ENCODE measurements at regions not wholly inside any gene's neighbourhood (a gene's known extent, or its start where the extent isn't known, plus 50 kb on each side); places are given as distances from the start of the nearest gene placed in this dataset.

- H3K4me3 ChIP-seq (ENCODE audit: low read length): no peak overlapping the region
- peak; percentile 81 for DNase-seq (ENCODE audit: low read depth)
- TF ChIP-seq CTCF (conservative IDR thresholded peaks at IDR 0.05; ENCODE audit: low read length): no peak
Observed at GRCh38 chr2:223469270-223470046, 132.7 kb downstream of the SCG2 start.

- no peak for DNase-seq (ENCODE audit: low read depth)
- no peak for TF ChIP-seq CTCF (conservative IDR thresholded peaks at IDR 0.05; ENCODE audit: low read length)
Observed at GRCh38 chr2:223470602-223471001, 131.6 kb downstream of the SCG2 start.

GRCh38 chr2:223472771-223473170 is 129.4 kb downstream of the SCG2 start:
- TF ChIP-seq CTCF (conservative IDR thresholded peaks at IDR 0.05; ENCODE audit: low read length): no peak
- DNase-seq (ENCODE audit: low read depth): no peak
- no peak overlapping the region for H3K4me3 ChIP-seq (ENCODE audit: low read length)

More at GRCh38 chr2:223470602-223471001, 131.6 kb downstream of the SCG2 start:
- no peak overlapping the region for H3K4me3 ChIP-seq (ENCODE audit: low read length)

- H3K4me3 ChIP-seq (ENCODE audit: low read length): no peak overlapping the region
- no peak for DNase-seq (ENCODE audit: low read depth)
- TF ChIP-seq CTCF (conservative IDR thresholded peaks at IDR 0.05; ENCODE audit: low read length): no peak
Observed at GRCh38 chr2:223474893-223475292, 127.3 kb downstream of the SCG2 start.

- DNase-seq (ENCODE audit: low read depth): no peak
- no peak overlapping the region for H3K4me3 ChIP-seq (ENCODE audit: low read length)
- TF ChIP-seq CTCF (conservative IDR thresholded peaks at IDR 0.05; ENCODE audit: low read length): no peak
Observed at GRCh38 chr2:223475901-223476300, 126.3 kb downstream of the SCG2 start.

GRCh38 chr2:223477318-223477717 is 124.8 kb downstream of the SCG2 start:
- no peak overlapping the region for H3K4me3 ChIP-seq (ENCODE audit: low read length)
- no peak for DNase-seq (ENCODE audit: low read depth)
- TF ChIP-seq CTCF (conservative IDR thresholded peaks at IDR 0.05; ENCODE audit: low read length): no peak

- DNase-seq (ENCODE audit: low read depth): no peak
- TF ChIP-seq CTCF (conservative IDR thresholded peaks at IDR 0.05; ENCODE audit: low read length): no peak
- no peak overlapping the region for H3K4me3 ChIP-seq (ENCODE audit: low read length)
Observed at GRCh38 chr2:223481486-223481885, 120.7 kb downstream of the SCG2 start.
